Vagina (tissue), 2 donors: ENCODE measurements at regions not wholly inside any gene's neighbourhood (a gene's known extent, or its start where the extent isn't known, plus 50 kb on each side); places are given as distances from the start of the nearest gene placed in this dataset.

ENCODE experiments used
- CTCF ChIP-seq, 3 experiments: fragments of 450-650 bp in 2 of 3; fragments of 200-600 bp in 1 of 3; sonication (generic) in 1 of 3; IDR thresholded peaks; one replicate each; pipeline ENCODE4 v1.5.1; 2017 to 2019; ENCODE audit warnings: antibody characterized with exemption in 3 of 3, mild to moderate bottlenecking in 2 of 3, moderate library complexity in 2 of 3
- POLR2AphosphoS5 ChIP-seq, 2 donors: sonication (generic); formaldehyde crosslinking; IDR thresholded peaks; one replicate each; pipeline ENCODE4 v1.9.0; 2017; ENCODE audit warnings: antibody characterized with exemption in 2 of 2, mild to moderate bottlenecking in 2 of 2, low read depth in 1 of 2; ENCODE audit not compliant: insufficient read depth in 1 of 2

- TF ChIP-seq CTCF (IDR thresholded peaks at IDR 0.05) (no peak), POLR2AphosphoS5 (IDR thresholded peaks at IDR 0.05; ENCODE audit: insufficient read depth in 1 of 2, low read depth in 1 of 2) (no peak)
Measured at GRCh38 chr15:67979281-67979680, 74.8 kb upstream of the PIAS1 start.
